Liver (tissue), 8 donors: ENCODE measurements at regions not wholly inside any gene's neighbourhood (a gene's known extent, or its start where the extent isn't known, plus 50 kb on each side); places are given as distances from the start of the nearest gene placed in this dataset.

Experiments used
- DNase-seq: peaks from one replicate; pipeline ENCODE4 v3.0.0-alpha.2; 2017; ENCODE audit warnings: low spot score
- H3K27ac ChIP-seq, 2 donors: one replicate each; pipeline ENCODE4 v1.7.0; 2013; ENCODE audit warnings: inconsistent platforms in 2 of 2, low read length in 2 of 2, control low read depth in 1 of 2, low read depth in 1 of 2, mild to moderate bottlenecking in 1 of 2
- H3K27me3 ChIP-seq, 4 donors: one replicate each; pipeline versions ENCODE4 v1.6.1 to v1.7.0; 2013; ENCODE audit warnings: low read length in 3 of 4, inconsistent platforms in 1 of 4, mild to moderate bottlenecking in 1 of 4, moderate library complexity in 1 of 4; ENCODE audit not compliant: control insufficient read depth in 4 of 4, insufficient read depth in 4 of 4
- H3K36me3 ChIP-seq, 4 donors: one replicate each; pipeline versions ENCODE4 v1.6.1 to v1.7.0; 2013; ENCODE audit warnings: low read length in 3 of 4, mild to moderate bottlenecking in 3 of 4, low read depth in 1 of 4, moderate library complexity in 1 of 4; ENCODE audit not compliant: control insufficient read depth in 4 of 4, insufficient read depth in 3 of 4
- H3K4me1 ChIP-seq, 4 donors: one replicate each; pipeline versions ENCODE4 v1.6.1 to v1.7.0; 2013; ENCODE audit warnings: low read length in 3 of 4, mild to moderate bottlenecking in 3 of 4, moderate library complexity in 1 of 4; ENCODE audit not compliant: control insufficient read depth in 4 of 4, insufficient read depth in 4 of 4
- H3K4me3 ChIP-seq, 3 donors: one replicate each; pipeline versions ENCODE4 v1.6.1 to v1.7.0; 2013; ENCODE audit warnings: low read length in 3 of 3, control low read depth in 1 of 3, low read depth in 1 of 3, mild to moderate bottlenecking in 1 of 3
- H3K9ac ChIP-seq, 2 donors: one replicate each; pipeline ENCODE4 v1.7.0; 2013; ENCODE audit warnings: low read length in 2 of 2, mild to moderate bottlenecking in 2 of 2, moderate library complexity in 2 of 2, control low read depth in 1 of 2, low read depth in 1 of 2
- H3K9me3 ChIP-seq, 4 donors: one replicate each; pipeline versions ENCODE4 v1.6.1 to v1.7.0; 2013; ENCODE audit warnings: low read length in 3 of 4; ENCODE audit not compliant: control insufficient read depth in 4 of 4
- ATF3 ChIP-seq: IDR thresholded peaks from 2 replicates; pipeline ENCODE4 v1.6.1; 2016; ENCODE audit warnings: antibody characterized with exemption
- CTCF ChIP-seq: fragments of 150-350 bp; IDR thresholded peaks from 2 replicates; pipeline ENCODE4 v1.5.1; 2017; ENCODE audit warnings: improper control_type of control experiment, low read depth, low read length; ENCODE audit not compliant: missing input control
- EGR1 ChIP-seq, 2 donors: IDR thresholded peaks; 2 replicates each; pipeline ENCODE4 v1.6.1; 2016 to 2018; ENCODE audit warnings: antibody characterized with exemption in 2 of 2, low read depth in 2 of 2
- FOXA2 ChIP-seq: IDR thresholded peaks from 2 replicates; pipeline ENCODE4 v1.6.1; 2016; ENCODE audit warnings: antibody characterized with exemption
- HNF4A ChIP-seq, 2 donors: conservative IDR thresholded peaks; 2 replicates each; pipeline ENCODE4 v1.6.1; 2016; ENCODE audit warnings: antibody characterized with exemption in 2 of 2, mild to moderate bottlenecking in 2 of 2
- HNF4G ChIP-seq: IDR thresholded peaks from 2 replicates; pipeline ENCODE4 v1.6.1; 2016; ENCODE audit warnings: antibody characterized with exemption
- JUND ChIP-seq, 2 donors: IDR thresholded peaks; 2 replicates each; pipeline ENCODE4 v1.6.1; 2016; ENCODE audit warnings: antibody characterized with exemption in 2 of 2
- MAX ChIP-seq: IDR thresholded peaks from 2 replicates; pipeline ENCODE4 v1.6.1; 2016; ENCODE audit warnings: antibody characterized with exemption
- NR2F2 ChIP-seq: IDR thresholded peaks from 2 replicates; pipeline ENCODE4 v1.6.1; 2016; ENCODE audit warnings: antibody characterized with exemption
- RAD21 ChIP-seq, 2 donors: IDR thresholded peaks; 2 replicates each; pipeline ENCODE4 v1.6.1; 2016; ENCODE audit warnings: antibody characterized with exemption in 2 of 2, mild to moderate bottlenecking in 2 of 2
- RXRA ChIP-seq, 2 donors: IDR thresholded peaks; 2 replicates each; pipeline ENCODE4 v1.6.1; 2017 to 2018; ENCODE audit warnings: antibody characterized with exemption in 2 of 2, mild to moderate bottlenecking in 1 of 2
- SP1 ChIP-seq: IDR thresholded peaks from 2 replicates; pipeline ENCODE4 v1.6.1; 2018; ENCODE audit warnings: antibody characterized with exemption, mild to moderate bottlenecking
- TAF1 ChIP-seq: conservative IDR thresholded peaks from 2 replicates; pipeline ENCODE4 v1.6.1; 2016; ENCODE audit warnings: antibody characterized with exemption, mild to moderate bottlenecking
- YY1 ChIP-seq: IDR thresholded peaks from 2 replicates; pipeline ENCODE4 v1.6.1; 2016; ENCODE audit warnings: antibody characterized with exemption, mild to moderate bottlenecking
- ZBTB33 ChIP-seq: IDR thresholded peaks from 2 replicates; pipeline ENCODE4 v1.6.1; 2016; ENCODE audit warnings: antibody characterized with exemption
- WGBS: extraction: QIAGEN DNeasy Blood & Tissue Kit; methylation state at CpG from one replicate; pipeline ENCODE4 v1.1.7; 2013; 5-methylcytosine and 5-hydroxymethylcytosine counted together
- TF ChIP-seq, protein P1 (sequence below): IDR thresholded peaks from 2 replicates; pipeline ENCODE4 v1.6.1; 2016; ENCODE audit warnings: antibody characterized with exemption, mild to moderate bottlenecking
- donor health status: healthy.
- donor health status: healthy.
- donor health status: healthy.
- donor health status: healthy.
- donor health status: healthy.

DNA sequence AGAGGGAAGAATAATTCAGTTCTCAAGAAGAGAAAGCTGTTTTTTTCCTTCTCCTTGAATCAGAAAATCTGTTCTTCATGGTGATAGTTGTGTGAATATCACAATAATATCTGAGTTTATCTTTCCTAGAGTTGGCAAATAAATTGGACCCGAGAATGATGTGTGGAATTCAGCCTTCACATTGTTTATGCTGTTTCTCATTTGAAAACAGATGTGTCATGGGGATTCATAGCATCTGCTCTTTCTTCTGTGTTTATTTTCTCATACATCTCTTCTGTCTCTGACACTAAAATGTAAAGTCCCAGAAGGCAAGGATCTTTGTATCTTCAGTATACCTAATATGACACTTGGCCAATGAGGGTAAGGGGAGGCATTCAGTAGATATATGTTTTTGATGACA lies 103.6 kb upstream of the SGK1 start:
- WGBS, result 88% methylated on average over 1 of the region's 1 CpG
- no peak for TF ChIP-seq ATF3
- TF ChIP-seq RAD21 (IDR thresholded peaks at IDR 0.05), result no peak
- no peak for TF ChIP-seq NR2F2
- no peak for TF ChIP-seq HNF4G
- no peak for TF ChIP-seq JUND (IDR thresholded peaks at IDR 0.05)
- no peak for TF ChIP-seq RXRA (IDR thresholded peaks at IDR 0.05)
- TF ChIP-seq CTCF, result no peak
- no peak for TF ChIP-seq EGR1 (IDR thresholded peaks at IDR 0.05; ENCODE audit: low read depth in 2 of 2)
- TF ChIP-seq, protein P1, sequence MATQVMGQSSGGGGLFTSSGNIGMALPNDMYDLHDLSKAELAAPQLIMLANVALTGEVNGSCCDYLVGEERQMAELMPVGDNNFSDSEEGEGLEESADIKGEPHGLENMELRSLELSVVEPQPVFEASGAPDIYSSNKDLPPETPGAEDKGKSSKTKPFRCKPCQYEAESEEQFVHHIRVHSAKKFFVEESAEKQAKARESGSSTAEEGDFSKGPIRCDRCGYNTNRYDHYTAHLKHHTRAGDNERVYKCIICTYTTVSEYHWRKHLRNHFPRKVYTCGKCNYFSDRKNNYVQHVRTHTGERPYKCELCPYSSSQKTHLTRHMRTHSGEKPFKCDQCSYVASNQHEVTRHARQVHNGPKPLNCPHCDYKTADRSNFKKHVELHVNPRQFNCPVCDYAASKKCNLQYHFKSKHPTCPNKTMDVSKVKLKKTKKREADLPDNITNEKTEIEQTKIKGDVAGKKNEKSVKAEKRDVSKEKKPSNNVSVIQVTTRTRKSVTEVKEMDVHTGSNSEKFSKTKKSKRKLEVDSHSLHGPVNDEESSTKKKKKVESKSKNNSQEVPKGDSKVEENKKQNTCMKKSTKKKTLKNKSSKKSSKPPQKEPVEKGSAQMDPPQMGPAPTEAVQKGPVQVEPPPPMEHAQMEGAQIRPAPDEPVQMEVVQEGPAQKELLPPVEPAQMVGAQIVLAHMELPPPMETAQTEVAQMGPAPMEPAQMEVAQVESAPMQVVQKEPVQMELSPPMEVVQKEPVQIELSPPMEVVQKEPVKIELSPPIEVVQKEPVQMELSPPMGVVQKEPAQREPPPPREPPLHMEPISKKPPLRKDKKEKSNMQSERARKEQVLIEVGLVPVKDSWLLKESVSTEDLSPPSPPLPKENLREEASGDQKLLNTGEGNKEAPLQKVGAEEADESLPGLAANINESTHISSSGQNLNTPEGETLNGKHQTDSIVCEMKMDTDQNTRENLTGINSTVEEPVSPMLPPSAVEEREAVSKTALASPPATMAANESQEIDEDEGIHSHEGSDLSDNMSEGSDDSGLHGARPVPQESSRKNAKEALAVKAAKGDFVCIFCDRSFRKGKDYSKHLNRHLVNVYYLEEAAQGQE, result no peak
- no peak for TF ChIP-seq FOXA2
- TF ChIP-seq TAF1, result no peak
- TF ChIP-seq SP1, result no peak
- no peak for TF ChIP-seq HNF4A (conservative IDR thresholded peaks at IDR 0.05)
- TF ChIP-seq ZBTB33, result no peak
- no peak for TF ChIP-seq YY1
- no peak for TF ChIP-seq MAX
- H3K36me3 ChIP-seq, result no peaks in the 10 kb centered on the region
- no peak overlapping the region for H3K4me3 ChIP-seq
- no peaks in the 10 kb centered on the region for H3K27me3 ChIP-seq
- no peaks in the 10 kb centered on the region for H3K9me3 ChIP-seq
- no peaks in the 10 kb centered on the region for H3K4me1 ChIP-seq
- no peak for DNase-seq
- no peak overlapping the region for H3K9ac ChIP-seq
- no peak overlapping the region for H3K27ac ChIP-seq

DNA sequence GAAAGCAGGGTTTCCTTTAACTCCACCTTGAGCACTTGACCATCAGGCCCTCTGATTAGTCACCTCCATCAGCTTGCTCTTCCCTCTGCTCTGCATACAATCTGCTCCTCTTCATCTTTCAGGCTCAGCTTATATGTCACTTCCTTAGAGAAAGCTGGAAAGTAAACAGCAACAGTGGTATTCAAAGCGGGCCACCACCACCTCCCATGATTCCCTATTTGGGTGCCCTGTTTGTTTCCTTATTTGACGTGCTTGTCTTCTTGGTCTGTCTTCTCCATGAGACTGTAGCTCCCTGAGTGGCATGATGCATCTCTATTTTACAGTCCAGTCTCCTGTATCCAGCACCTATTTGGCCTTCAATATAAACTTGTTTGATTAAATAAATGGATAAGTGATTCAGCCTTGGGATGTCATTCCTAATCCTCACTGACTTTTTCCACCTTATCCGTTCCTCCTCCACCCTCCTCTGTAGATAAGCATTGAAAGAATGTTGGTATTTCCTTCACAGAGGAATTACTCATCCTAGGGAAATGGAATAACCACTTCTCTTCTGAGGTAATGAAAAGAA lies 102.8 kb upstream of the SGK1 start:
- H3K36me3 ChIP-seq, result no peaks in the 10 kb centered on the region
- TF ChIP-seq NR2F2, result no peak
- TF ChIP-seq FOXA2, result no peak
- no peak overlapping the region for H3K27ac ChIP-seq
- H3K27me3 ChIP-seq, result no peaks in the 10 kb centered on the region
- H3K4me1 ChIP-seq, result no peaks in the 10 kb centered on the region
- WGBS, result 85% methylated on average over 3 of the region's 3 CpGs
- DNase-seq, result no peak
- H3K9ac ChIP-seq, result no peak overlapping the region
- no peaks in the 10 kb centered on the region for H3K9me3 ChIP-seq
- H3K4me3 ChIP-seq, result no peak overlapping the region
